Small intestine (tissue), 7 donors: ENCODE measurements at regions not wholly inside any gene's neighbourhood (a gene's known extent, or its start where the extent isn't known, plus 50 kb on each side); places are given as distances from the start of the nearest gene placed in this dataset.
"Not testable (repeated sequence)": the region's sequence is repeated elsewhere in the genome, so short reads cannot be mapped to it uniquely, and the experiment has no call there.

Experiments used
- DNase-seq, 2 donors: peaks; one replicate each; pipeline versions ENCODE4 v3.0.0 to v3.0.0-alpha.2; 2013
- FAIRE-seq: peaks from 2 replicates; lab custom pipeline; 2012; peaks lifted over from hg19 to GRCh38; lab: Jason Lieb, UNC
- H3K27ac ChIP-seq, 3 donors: one replicate each; pipeline ENCODE4 v1.5.1; 2013; ENCODE audit warnings: low read length in 2 of 3, mild to moderate bottlenecking in 2 of 3, control low read depth in 1 of 3, inconsistent platforms in 1 of 3, low read depth in 1 of 3, moderate library complexity in 1 of 3
- H3K27me3 ChIP-seq, 3 donors: one replicate each; pipeline ENCODE4 v1.6.1; 2013; ENCODE audit warnings: low read length in 3 of 3, inconsistent platforms in 1 of 3; ENCODE audit not compliant: control insufficient read depth in 3 of 3, insufficient read depth in 3 of 3
- H3K36me3 ChIP-seq, 3 donors: one replicate each; pipeline ENCODE4 v1.6.1; 2013; ENCODE audit warnings: low read length in 3 of 3, inconsistent platforms in 1 of 3, low read depth in 1 of 3, mild to moderate bottlenecking in 1 of 3, moderate library complexity in 1 of 3; ENCODE audit not compliant: control insufficient read depth in 3 of 3, insufficient read depth in 2 of 3
- H3K4me1 ChIP-seq, 3 donors: one replicate each; pipeline ENCODE4 v1.6.1; 2013; ENCODE audit warnings: low read length in 2 of 3, inconsistent platforms in 1 of 3, low read depth in 1 of 3, mild to moderate bottlenecking in 1 of 3, moderate library complexity in 1 of 3; ENCODE audit not compliant: control insufficient read depth in 3 of 3, insufficient read depth in 2 of 3
- H3K4me3 ChIP-seq, 3 donors: one replicate each; pipeline ENCODE4 v1.5.1; 2013; ENCODE audit warnings: low read length in 3 of 3, control low read depth in 1 of 3, inconsistent platforms in 1 of 3, low read depth in 1 of 3, mild to moderate bottlenecking in 1 of 3, moderate library complexity in 1 of 3
- H3K9me3 ChIP-seq, 2 donors: one replicate each; pipeline ENCODE4 v1.6.1; 2013; ENCODE audit warnings: low read depth in 1 of 2, low read length in 1 of 2; ENCODE audit not compliant: control insufficient read depth in 2 of 2, insufficient read depth in 1 of 2
- WGBS, 3 donors: extraction: QIAGEN DNeasy Blood & Tissue Kit; methylation state at CpG; one replicate each; pipeline ENCODE4 v1.1.7; 2013; 5-methylcytosine and 5-hydroxymethylcytosine counted together
- donor health status: healthy with polysubstance abuse.
- donor health status: control.
- donor health status: control.
- donor health status: Bipolar disorder and iron deficiency.
- donor health status: healthy.

- not testable (repeated sequence) for H3K4me3 ChIP-seq, H3K9me3 ChIP-seq, H3K27ac ChIP-seq, H3K27me3 ChIP-seq, DNase-seq, H3K4me1 ChIP-seq, FAIRE-seq, H3K36me3 ChIP-seq
- whole genome bisulfite sequencing, 3 donors: 88 to 92% (median 88%) methylated on average over 4 of the region's 4 CpGs
Observed at GRCh38 chr7:39791035-39791434, 159.0 kb upstream of the CDK13 start.

GRCh38 chr7:39791911-39792310, 158.1 kb upstream of the CDK13 start:
- not testable (repeated sequence) for H3K36me3 ChIP-seq, DNase-seq, H3K27ac ChIP-seq, H3K9me3 ChIP-seq, H3K4me1 ChIP-seq, H3K4me3 ChIP-seq, H3K27me3 ChIP-seq, FAIRE-seq
- WGBS, 3 donors: 89 to 98% (median 97%) methylated on average over 10 to 16 of the region's 16 CpGs

- not testable (repeated sequence) for H3K27me3 ChIP-seq, H3K9me3 ChIP-seq, DNase-seq, FAIRE-seq, H3K4me1 ChIP-seq, H3K36me3 ChIP-seq, H3K4me3 ChIP-seq, H3K27ac ChIP-seq
- WGBS, 3 donors: 95 to 98% (median 96%) methylated on average over 19 to 22 of the region's 22 CpGs
Observed at GRCh38 chr7:39793026-39793425, 157.0 kb upstream of the CDK13 start.

GRCh38 chr7:39793851-39794250, 156.2 kb upstream of the CDK13 start:
- DNase-seq, H3K36me3 ChIP-seq, FAIRE-seq, H3K4me1 ChIP-seq, H3K27me3 ChIP-seq, H3K4me3 ChIP-seq, H3K9me3 ChIP-seq, H3K27ac ChIP-seq: not testable (repeated sequence)
- 96 to 97% (median 96%) methylated on average over 17 to 23 of the region's 23 CpGs for WGBS, 3 donors

- not testable (repeated sequence) for H3K9me3 ChIP-seq, FAIRE-seq, DNase-seq, H3K27ac ChIP-seq, H3K4me1 ChIP-seq, H3K27me3 ChIP-seq, H3K36me3 ChIP-seq, H3K4me3 ChIP-seq
- 75 to 88% (median 82%) methylated on average over 3 to 4 of the region's 6 CpGs for WGBS, 3 donors
Observed at GRCh38 chr7:39796947-39797346, 153.1 kb upstream of the CDK13 start.

- not testable (repeated sequence) for H3K4me3 ChIP-seq, H3K27ac ChIP-seq, H3K4me1 ChIP-seq, H3K36me3 ChIP-seq, FAIRE-seq, H3K27me3 ChIP-seq, H3K9me3 ChIP-seq
- DNase-seq: peak in 1 of 2 donors; percentile 50
- WGBS, 3 donors: 53 to 79% (median 70%) methylated on average over 8 to 10 of the region's 10 CpGs
Observed at GRCh38 chr7:39798077-39798476, 152.0 kb upstream of the CDK13 start.

- Histone ChIP-seq H3K27me3 (peaks cover 0 to 2% (median 0%) of the 10 kb centered on the region in 3 donors), H3K27ac (no peak overlapping the region), H3K4me3 (no peak overlapping the region), H3K4me1 (peaks cover 0 to 8% (median 3%) of the 10 kb centered on the region in 3 donors), H3K36me3 (no peaks in the 10 kb centered on the region), H3K9me3 (no peaks in the 10 kb centered on the region)
- DNase-seq (no peak), FAIRE-seq (no peak)
- 59 to 73% (median 61%) methylated on average over 10 of the region's 10 CpGs for WGBS, 3 donors
Observed at GRCh38 chr7:39808796-39809481, 141.1 kb upstream of the CDK13 start.

GRCh38 chr7:39810204-39810642, 139.8 kb upstream of the CDK13 start:
- Histone ChIP-seq H3K4me3 (no peak overlapping the region), H3K9me3 (no peaks in the 10 kb centered on the region), H3K27me3 (peaks cover 0 to 2% (median 0%) of the 10 kb centered on the region in 3 donors), H3K4me1 (peaks cover 0 to 8% (median 3%) of the 10 kb centered on the region in 3 donors), H3K36me3 (no peaks in the 10 kb centered on the region), H3K27ac (peak overlapping the region in 1 of 3 donors; percentile 44)
- peak; percentile 61 to 71 for DNase-seq
- FAIRE-seq: no peak
- WGBS, 3 donors: 17 to 65% (median 42%) methylated on average over 9 of the region's 9 CpGs

GRCh38 chr7:39810710-39811109, 139.3 kb upstream of the CDK13 start:
- Histone ChIP-seq H3K27ac (no peak overlapping the region), H3K27me3 (peaks cover 0 to 2% (median 0%) of the 10 kb centered on the region in 3 donors), H3K4me3 (no peak overlapping the region), H3K4me1 (peaks cover 0 to 8% (median 3%) of the 10 kb centered on the region in 3 donors), H3K9me3 (no peaks in the 10 kb centered on the region), H3K36me3 (no peaks in the 10 kb centered on the region)
- 68 to 81% (median 78%) methylated on average over 4 of the region's 4 CpGs for WGBS, 3 donors
- FAIRE-seq (no peak), DNase-seq (no peak)
